ENCODE measurements at regions not wholly inside any gene's neighbourhood (a gene's known extent, or its start where the extent isn't known, plus 50 kb on each side); places are given as distances from the start of the nearest gene placed in this dataset.

GRCh38 chr10:6734286-6734685 is 154.2 kb upstream of the PRKCQ start:
- H3K4me3 ChIP-seq (replicated peaks in 1 of 3; ENCODE audit: insufficient read depth in 1 of 3, low read depth in 2 of 3, low read length in 3 of 3): no peak overlapping the region
- no peak for ATAC-seq
- no peak overlapping the region for H3K27ac ChIP-seq (ENCODE audit: extremely low read length, insufficient read depth, low read length)
- intact Hi-C loops (cut with micrococcal nuclease; ENCODE audit: unreplicated experiment): loop anchor here (10.0 kb wide), 1 partner anchor 59 kb away; no protein-coding TSS in a partner anchor
- H3K9me3 ChIP-seq (ENCODE audit: low read length): no peaks in the 10 kb centered on the region
- no peaks in the 10 kb centered on the region for H3K4me1 ChIP-seq (ENCODE audit: insufficient read depth, low read length)
- CTCF ChIA-PET (ENCODE audit: low intra/inter-chr PET ratio, low total read pairs): no interaction called here
- in situ Hi-C loops (cut with HindIII; ENCODE audit: extremely low pct_ligation_motif_present, low pct_unique_long_range_greater_than_20kb): no loop called here
- BruUV-seq (replicated peaks): no TSS peak
- POLR2A ChIA-PET: no interaction called here
- FAIRE-seq: no peak
- H3K36me3 ChIP-seq (replicated peaks in 1 of 2; ENCODE audit: control insufficient read depth in 1 of 2, insufficient read depth in 2 of 2, low read length in 2 of 2): no peaks in the 10 kb centered on the region
- no peak for DNase-seq (ENCODE audit: low spot score)
- no peak overlapping the region for H2AFZ ChIP-seq (ENCODE audit: low read length)
- H3K9ac ChIP-seq (ENCODE audit: insufficient read depth, low read depth, low read length): no peak overlapping the region
- no peaks in the 10 kb centered on the region for H4K20me1 ChIP-seq (ENCODE audit: insufficient read depth, low read length)
- H3K27me3 ChIP-seq (ENCODE audit: control insufficient read depth in 1 of 2, insufficient read depth in 2 of 2, low read length in 2 of 2): 0 out of 5 replicates have a peak, but pooled peaks cover 1 to 3% of the 10 kb centered on the region in 2 experiments
- H3K79me2 ChIP-seq (ENCODE audit: insufficient read depth, low read length): no peaks in the 10 kb centered on the region
- no peak overlapping the region for H3K4me2 ChIP-seq (ENCODE audit: low read depth, low read length)
- WGBS (ENCODE audit: low lambda C conversion rate): 68% methylated on average over 10 of the region's 11 CpGs
- no peak for TF ChIP-seq AHDC1 (CRISPR knock-in tag; IDR thresholded peaks at IDR 0.05; ENCODE audit: borderline replicate concordance)
- no peak for TF ChIP-seq SKI (IDR thresholded peaks at IDR 0.05; ENCODE audit: partially characterized antibody)
- no peak for TF ChIP-seq TRIM24 (CRISPR knock-in tag; IDR thresholded peaks at IDR 0.05)
- TF ChIP-seq HMG20A (CRISPR knock-in tag; IDR thresholded peaks at IDR 0.05; ENCODE audit: borderline replicate concordance): no peak
- no peak for TF ChIP-seq MED1 (CRISPR knock-in tag; IDR thresholded peaks at IDR 0.05)
- no peak for TF ChIP-seq BRF2 (CRISPR knock-in tag; IDR thresholded peaks at IDR 0.05)
- no peak for TF ChIP-seq POLR2AphosphoS5 (IDR thresholded peaks at IDR 0.05; ENCODE audit: low read depth, low read length)
- TF ChIP-seq ZFX (CRISPR knock-in tag; IDR thresholded peaks at IDR 0.05; ENCODE audit: low read depth): no peak
- no peak for TF ChIP-seq ZNF878 (CRISPR knock-in tag; IDR thresholded peaks at IDR 0.05)
- TF ChIP-seq ZNF510 (CRISPR knock-in tag; IDR thresholded peaks at IDR 0.05; ENCODE audit: low read depth): no peak
- TF ChIP-seq SMAD1 (CRISPR knock-in tag; IDR thresholded peaks at IDR 0.05; ENCODE audit: borderline replicate concordance, low read depth): no peak
- TF ChIP-seq KLF6 (CRISPR knock-in tag; IDR thresholded peaks at IDR 0.05): no peak
- TF ChIP-seq ARID2 (CRISPR knock-in tag; IDR thresholded peaks at IDR 0.05; ENCODE audit: borderline replicate concordance): no peak
- TF ChIP-seq ZNF350 (CRISPR knock-in tag; IDR thresholded peaks at IDR 0.05; ENCODE audit: borderline replicate concordance, low read depth): no peak
- no peak for TF ChIP-seq CREM (IDR thresholded peaks at IDR 0.05)
- no peak for TF ChIP-seq CREM (CRISPR knock-in tag; IDR thresholded peaks at IDR 0.05)
- no peak for TF ChIP-seq NCOA2 (CRISPR knock-in tag; IDR thresholded peaks at IDR 0.05)
- TF ChIP-seq TSC22D2 (CRISPR knock-in tag; IDR thresholded peaks at IDR 0.05; ENCODE audit: borderline replicate concordance): no peak
- TF ChIP-seq FOXK1 (CRISPR knock-in tag; IDR thresholded peaks at IDR 0.05; ENCODE audit: borderline replicate concordance, low read depth): no peak
- no peak for TF ChIP-seq ZNF879 (CRISPR knock-in tag; IDR thresholded peaks at IDR 0.05)
